ENCODE measurements at regions not wholly inside any gene's neighbourhood (a gene's known extent, or its start where the extent isn't known, plus 50 kb on each side); places are given as distances from the start of the nearest gene placed in this dataset.

DNA sequence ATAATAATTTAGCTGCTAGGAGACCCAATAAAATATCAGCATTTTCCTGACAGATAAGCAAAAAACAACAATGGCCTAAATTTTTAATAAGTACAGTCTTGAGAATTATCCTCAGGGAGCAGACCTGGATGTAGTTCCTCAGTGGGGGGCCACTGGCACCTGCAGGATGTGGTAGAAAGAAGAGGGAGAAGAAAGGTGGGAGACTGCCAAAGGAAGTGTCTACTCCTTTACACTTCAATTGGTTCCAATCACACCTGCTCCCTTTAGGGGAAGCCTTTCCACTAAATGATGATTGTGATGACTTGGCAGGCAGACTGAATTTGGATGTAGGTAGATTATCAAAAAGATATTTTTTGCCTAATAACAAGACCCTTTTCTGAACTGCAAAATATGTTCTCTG is 353.0 kb upstream of the SATB1 start:
- Histone ChIP-seq H3K4me1 (ENCODE audit: control insufficient read depth, extremely low read depth, insufficient read depth, low read length) (no peaks in the 10 kb centered on the region), H3K27me3 (ENCODE audit: control insufficient read depth, extremely low read depth, insufficient read depth, low read length) (no peaks in the 10 kb centered on the region), H3K9ac (ENCODE audit: control insufficient read depth, extremely low read depth, insufficient read depth, low read length) (no peak overlapping the region), H3K9me3 (ENCODE audit: control insufficient read depth, low read depth, low read length) (no peaks in the 10 kb centered on the region), H3K4me3 (ENCODE audit: control insufficient read depth in 2 of 3, extremely low read depth in 1 of 3, insufficient read depth in 2 of 3, low read depth in 1 of 3, low read length in 3 of 3) (no peak overlapping the region), H3K4me2 (ENCODE audit: control insufficient read depth, extremely low read depth, insufficient read depth, low read depth, low read length) (no peak overlapping the region), H3K36me3 (ENCODE audit: control insufficient read depth in 2 of 2, extremely low read depth in 1 of 2, insufficient read depth in 2 of 2, low read length in 2 of 2) (no peaks in the 10 kb centered on the region), H3K9me1 (ENCODE audit: control insufficient read depth, extremely low read depth, insufficient read depth, low read length) (no peaks in the 10 kb centered on the region), H2AFZ (ENCODE audit: control insufficient read depth, low read length) (no peak overlapping the region), H3K27ac (ENCODE audit: control insufficient read depth, insufficient read depth, low read length) (no peak overlapping the region), H4K20me1 (ENCODE audit: control insufficient read depth, extremely low read depth, insufficient read depth, low read length) (no peaks in the 10 kb centered on the region), H3K79me2 (ENCODE audit: control insufficient read depth, insufficient read depth, low read length) (no peaks in the 10 kb centered on the region)
- DNase-seq (ENCODE audit: low read depth, low spot score) (no peak), FAIRE-seq (no peak)
- dilution Hi-C loops (cut with MboI; ENCODE audit: extremely low pct_ligation_motif_present, low sequenced_read_pairs) = no loop called here
- TF ChIP-seq, protein P1, sequence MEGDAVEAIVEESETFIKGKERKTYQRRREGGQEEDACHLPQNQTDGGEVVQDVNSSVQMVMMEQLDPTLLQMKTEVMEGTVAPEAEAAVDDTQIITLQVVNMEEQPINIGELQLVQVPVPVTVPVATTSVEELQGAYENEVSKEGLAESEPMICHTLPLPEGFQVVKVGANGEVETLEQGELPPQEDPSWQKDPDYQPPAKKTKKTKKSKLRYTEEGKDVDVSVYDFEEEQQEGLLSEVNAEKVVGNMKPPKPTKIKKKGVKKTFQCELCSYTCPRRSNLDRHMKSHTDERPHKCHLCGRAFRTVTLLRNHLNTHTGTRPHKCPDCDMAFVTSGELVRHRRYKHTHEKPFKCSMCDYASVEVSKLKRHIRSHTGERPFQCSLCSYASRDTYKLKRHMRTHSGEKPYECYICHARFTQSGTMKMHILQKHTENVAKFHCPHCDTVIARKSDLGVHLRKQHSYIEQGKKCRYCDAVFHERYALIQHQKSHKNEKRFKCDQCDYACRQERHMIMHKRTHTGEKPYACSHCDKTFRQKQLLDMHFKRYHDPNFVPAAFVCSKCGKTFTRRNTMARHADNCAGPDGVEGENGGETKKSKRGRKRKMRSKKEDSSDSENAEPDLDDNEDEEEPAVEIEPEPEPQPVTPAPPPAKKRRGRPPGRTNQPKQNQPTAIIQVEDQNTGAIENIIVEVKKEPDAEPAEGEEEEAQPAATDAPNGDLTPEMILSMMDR (optimal IDR thresholded peaks at IDR 0.05 in 1 of 3, IDR thresholded peaks at IDR 0.05 in 1 of 3, conservative IDR thresholded peaks at IDR 0.05 in 1 of 3; ENCODE audit: extremely low read depth in 1 of 3, insufficient read depth in 2 of 3, low read length in 3 of 3) = no peak
- TF ChIP-seq EZH2 (IDR thresholded peaks at IDR 0.05; ENCODE audit: low read length) = no peak

DNA sequence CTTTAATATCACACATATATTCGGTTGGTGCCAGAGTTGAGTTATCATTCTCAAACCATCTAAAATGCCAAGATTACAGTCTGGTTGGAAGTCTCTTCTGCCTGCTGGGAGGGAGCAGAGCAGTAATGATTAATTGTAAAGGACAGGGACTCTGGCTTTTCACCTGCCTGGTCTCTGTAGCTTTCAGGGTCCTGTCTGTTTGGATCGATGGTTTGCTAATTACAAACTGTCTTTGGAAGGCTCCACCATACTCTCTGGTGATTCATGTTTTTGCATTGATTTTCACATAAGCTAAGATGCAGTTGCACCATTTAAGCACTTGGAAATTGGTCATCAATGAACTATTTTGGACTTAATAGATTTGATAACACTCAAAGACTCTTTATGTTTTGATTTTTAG is 350.4 kb upstream of the SATB1 start:
- Histone ChIP-seq H3K4me2 (ENCODE audit: control insufficient read depth, extremely low read depth, insufficient read depth, low read depth, low read length) (no peak overlapping the region), H3K4me1 (ENCODE audit: control insufficient read depth, extremely low read depth, insufficient read depth, low read length) (no peaks in the 10 kb centered on the region), H4K20me1 (ENCODE audit: control insufficient read depth, extremely low read depth, insufficient read depth, low read length) (no peaks in the 10 kb centered on the region), H3K9ac (ENCODE audit: control insufficient read depth, extremely low read depth, insufficient read depth, low read length) (no peak overlapping the region), H3K27me3 (ENCODE audit: control insufficient read depth, extremely low read depth, insufficient read depth, low read length) (no peaks in the 10 kb centered on the region), H3K27ac (ENCODE audit: control insufficient read depth, insufficient read depth, low read length) (no peak overlapping the region), H2AFZ (ENCODE audit: control insufficient read depth, low read length) (no peak overlapping the region), H3K9me3 (ENCODE audit: control insufficient read depth, low read depth, low read length) (no peaks in the 10 kb centered on the region), H3K36me3 (ENCODE audit: control insufficient read depth in 2 of 2, extremely low read depth in 1 of 2, insufficient read depth in 2 of 2, low read length in 2 of 2) (no peaks in the 10 kb centered on the region), H3K9me1 (ENCODE audit: control insufficient read depth, extremely low read depth, insufficient read depth, low read length) (no peaks in the 10 kb centered on the region), H3K4me3 (ENCODE audit: control insufficient read depth in 2 of 3, extremely low read depth in 1 of 3, insufficient read depth in 2 of 3, low read depth in 1 of 3, low read length in 3 of 3) (no peak overlapping the region), H3K79me2 (ENCODE audit: control insufficient read depth, insufficient read depth, low read length) (no peaks in the 10 kb centered on the region)
- no peak for TF ChIP-seq EZH2 (IDR thresholded peaks at IDR 0.05; ENCODE audit: low read length)
- TF ChIP-seq, protein P1 (optimal IDR thresholded peaks at IDR 0.05 in 1 of 3, IDR thresholded peaks at IDR 0.05 in 1 of 3, conservative IDR thresholded peaks at IDR 0.05 in 1 of 3; ENCODE audit: extremely low read depth in 1 of 3, insufficient read depth in 2 of 3, low read length in 3 of 3) = no peak
- no peak for DNase-seq (ENCODE audit: low read depth, low spot score)
- FAIRE-seq = no peak
- dilution Hi-C loops (cut with MboI; ENCODE audit: extremely low pct_ligation_motif_present, low sequenced_read_pairs) = no loop called here

Measured in keratinocyte (primary cell).